Ovary (tissue), 3 donors: ENCODE measurements at regions not wholly inside any gene's neighbourhood (a gene's known extent, or its start where the extent isn't known, plus 50 kb on each side); places are given as distances from the start of the nearest gene placed in this dataset.

Experiments
- EP300 ChIP-seq: sonication (generic); formaldehyde crosslinking; IDR thresholded peaks from one replicate; pipeline ENCODE4 v1.6.1; 2017; ENCODE audit warnings: antibody characterized with exemption
- POLR2A ChIP-seq: fragments of 450-650 bp; IDR thresholded peaks from one replicate; pipeline ENCODE4 v1.6.1; 2017; ENCODE audit warnings: antibody characterized with exemption, mild to moderate bottlenecking, moderate library complexity
- TF ChIP-seq, protein P1 (sequence below), 3 donors: fragments of 450-650 bp in 2 of 3; fragments of 200-600 bp in 1 of 3; IDR thresholded peaks; one replicate each; pipeline versions ENCODE4 v1.5.1 to v1.8.0; 2016 to 2022; ENCODE audit warnings: antibody characterized with exemption in 3 of 3, mild to moderate bottlenecking in 1 of 3
- donor health status: DM: no; HTN: no; CAD: no.

- TF ChIP-seq, protein P1, sequence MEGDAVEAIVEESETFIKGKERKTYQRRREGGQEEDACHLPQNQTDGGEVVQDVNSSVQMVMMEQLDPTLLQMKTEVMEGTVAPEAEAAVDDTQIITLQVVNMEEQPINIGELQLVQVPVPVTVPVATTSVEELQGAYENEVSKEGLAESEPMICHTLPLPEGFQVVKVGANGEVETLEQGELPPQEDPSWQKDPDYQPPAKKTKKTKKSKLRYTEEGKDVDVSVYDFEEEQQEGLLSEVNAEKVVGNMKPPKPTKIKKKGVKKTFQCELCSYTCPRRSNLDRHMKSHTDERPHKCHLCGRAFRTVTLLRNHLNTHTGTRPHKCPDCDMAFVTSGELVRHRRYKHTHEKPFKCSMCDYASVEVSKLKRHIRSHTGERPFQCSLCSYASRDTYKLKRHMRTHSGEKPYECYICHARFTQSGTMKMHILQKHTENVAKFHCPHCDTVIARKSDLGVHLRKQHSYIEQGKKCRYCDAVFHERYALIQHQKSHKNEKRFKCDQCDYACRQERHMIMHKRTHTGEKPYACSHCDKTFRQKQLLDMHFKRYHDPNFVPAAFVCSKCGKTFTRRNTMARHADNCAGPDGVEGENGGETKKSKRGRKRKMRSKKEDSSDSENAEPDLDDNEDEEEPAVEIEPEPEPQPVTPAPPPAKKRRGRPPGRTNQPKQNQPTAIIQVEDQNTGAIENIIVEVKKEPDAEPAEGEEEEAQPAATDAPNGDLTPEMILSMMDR (IDR thresholded peaks at IDR 0.05) = no peak
- TF ChIP-seq POLR2A = no peak
- no peak for TF ChIP-seq EP300
These were observed 357.7 kb upstream of the SPRED2 start for GRCh38 chr2:65789923-65790675.
